ENCODE measurements at regions not wholly inside any gene's neighbourhood (a gene's known extent, or its start where the extent isn't known, plus 50 kb on each side); places are given as distances from the start of the nearest gene placed in this dataset.

- no peak for TF ChIP-seq TP53 (CRISPR knock-in tag; conservative IDR thresholded peaks at IDR 0.05)
- TF ChIP-seq MAFK (conservative IDR thresholded peaks at IDR 0.05 in 1 of 2, IDR thresholded peaks at IDR 0.05 in 1 of 2; ENCODE audit: low read length in 2 of 2), result no peak
- TF ChIP-seq EZH2 (conservative IDR thresholded peaks at IDR 0.05; ENCODE audit: low read depth, low read length), result no peak
- no peak for TF ChIP-seq TBX3 (IDR thresholded peaks at IDR 0.05; ENCODE audit: borderline replicate concordance)
- no peak for TF ChIP-seq ZNF513 (CRISPR knock-in tag; conservative IDR thresholded peaks at IDR 0.05)
- TF ChIP-seq CREB3 (CRISPR knock-in tag; IDR thresholded peaks at IDR 0.05), result no peak
- TF ChIP-seq REST (IDR thresholded peaks at IDR 0.05; ENCODE audit: borderline replicate concordance in 1 of 2, low read depth in 1 of 2, low read length in 2 of 2), result no peak
- TF ChIP-seq NR1H2 (CRISPR knock-in tag; IDR thresholded peaks at IDR 0.05; ENCODE audit: borderline replicate concordance, low read depth), result no peak
- TF ChIP-seq ZBTB4 (CRISPR knock-in tag; IDR thresholded peaks at IDR 0.05; ENCODE audit: borderline replicate concordance), result no peak
- no peak for TF ChIP-seq POLR2A (IDR thresholded peaks at IDR 0.05; ENCODE audit: insufficient read depth in 1 of 2, low read depth in 2 of 2, low read length in 2 of 2)
These were observed 393.5 kb upstream of the ADGRL2 start for GRCh38 chr1:81407000-81407821.

Measured in HepG2 (cell line).